Esophagus muscularis mucosa (tissue), 3 donors: ENCODE measurements at regions not wholly inside any gene's neighbourhood (a gene's known extent, or its start where the extent isn't known, plus 50 kb on each side); places are given as distances from the start of the nearest gene placed in this dataset.

Experiments used
- POLR2AphosphoS5 ChIP-seq, 2 donors: sonication (generic); formaldehyde crosslinking; IDR thresholded peaks; one replicate each; pipeline ENCODE4 v1.6.1; 2017; ENCODE audit warnings: antibody characterized with exemption in 2 of 2
- TF ChIP-seq, protein P1 (sequence below), 3 experiments: fragments of 200-600 bp in 2 of 3; fragments of 450-650 bp in 1 of 3; sonication (generic) in 2 of 3; IDR thresholded peaks; one replicate each; pipeline ENCODE4 v1.5.1; 2017 to 2019; ENCODE audit warnings: antibody characterized with exemption in 3 of 3, mild to moderate bottlenecking in 2 of 3, moderate library complexity in 1 of 3

DNA sequence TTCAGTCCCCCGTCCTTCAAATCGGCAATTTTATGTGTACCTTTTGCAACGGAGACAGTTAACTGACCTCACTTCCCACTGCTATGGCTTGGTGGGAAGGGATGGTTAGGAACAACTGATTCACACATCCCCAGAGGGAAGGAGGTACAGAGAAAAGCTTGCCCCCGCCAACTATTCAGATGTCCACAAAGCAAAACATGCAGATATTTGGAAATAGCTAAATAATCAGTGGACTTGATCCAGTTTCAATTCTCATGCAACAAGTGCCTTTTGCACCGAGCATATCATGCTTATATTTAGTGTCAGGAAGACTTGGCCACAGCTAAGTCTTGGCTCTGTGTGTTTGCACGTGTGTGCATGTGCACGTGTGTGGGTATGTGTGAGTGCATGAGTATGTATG lies 144.6 kb downstream of the SNX19 start:
- TF ChIP-seq, protein P1, sequence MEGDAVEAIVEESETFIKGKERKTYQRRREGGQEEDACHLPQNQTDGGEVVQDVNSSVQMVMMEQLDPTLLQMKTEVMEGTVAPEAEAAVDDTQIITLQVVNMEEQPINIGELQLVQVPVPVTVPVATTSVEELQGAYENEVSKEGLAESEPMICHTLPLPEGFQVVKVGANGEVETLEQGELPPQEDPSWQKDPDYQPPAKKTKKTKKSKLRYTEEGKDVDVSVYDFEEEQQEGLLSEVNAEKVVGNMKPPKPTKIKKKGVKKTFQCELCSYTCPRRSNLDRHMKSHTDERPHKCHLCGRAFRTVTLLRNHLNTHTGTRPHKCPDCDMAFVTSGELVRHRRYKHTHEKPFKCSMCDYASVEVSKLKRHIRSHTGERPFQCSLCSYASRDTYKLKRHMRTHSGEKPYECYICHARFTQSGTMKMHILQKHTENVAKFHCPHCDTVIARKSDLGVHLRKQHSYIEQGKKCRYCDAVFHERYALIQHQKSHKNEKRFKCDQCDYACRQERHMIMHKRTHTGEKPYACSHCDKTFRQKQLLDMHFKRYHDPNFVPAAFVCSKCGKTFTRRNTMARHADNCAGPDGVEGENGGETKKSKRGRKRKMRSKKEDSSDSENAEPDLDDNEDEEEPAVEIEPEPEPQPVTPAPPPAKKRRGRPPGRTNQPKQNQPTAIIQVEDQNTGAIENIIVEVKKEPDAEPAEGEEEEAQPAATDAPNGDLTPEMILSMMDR (IDR thresholded peaks at IDR 0.05), result no peak
- peak in 1 of 2 donors; percentile 41 for TF ChIP-seq POLR2AphosphoS5 (IDR thresholded peaks at IDR 0.05)
